GM21737 (cell line): ENCODE measurements at regions not wholly inside any gene's neighbourhood (a gene's known extent, or its start where the extent isn't known, plus 50 kb on each side); places are given as distances from the start of the nearest gene placed in this dataset.

Experiments used
- ATAC-seq: cut with Tn5 transposase; IDR thresholded peaks from one replicate; pipeline ENCODE4 v1.9.1; 2021; ENCODE audit warnings: mild to moderate bottlenecking, moderate library complexity; ENCODE audit not compliant: unreplicated experiment

DNA sequence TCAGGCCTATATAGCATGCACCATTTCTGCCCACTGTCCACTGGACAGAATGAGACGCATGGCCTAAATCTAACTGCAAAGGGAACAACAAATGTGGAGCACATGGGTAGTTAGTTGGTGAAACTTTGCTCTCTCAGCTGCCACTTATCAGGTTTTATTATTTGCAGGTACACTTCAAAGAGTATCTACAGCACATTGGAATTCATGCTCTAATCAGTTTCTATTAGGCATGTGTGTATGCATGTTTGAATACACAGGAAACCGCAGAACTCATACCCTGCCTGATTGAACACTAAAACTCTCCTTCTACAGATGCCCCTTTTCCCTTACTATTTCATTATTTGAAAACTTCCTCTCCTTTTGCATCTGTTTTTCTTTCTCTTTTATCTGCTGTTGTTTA is 97.4 kb upstream of the HSF2 start:
- ATAC-seq = no peak

DNA sequence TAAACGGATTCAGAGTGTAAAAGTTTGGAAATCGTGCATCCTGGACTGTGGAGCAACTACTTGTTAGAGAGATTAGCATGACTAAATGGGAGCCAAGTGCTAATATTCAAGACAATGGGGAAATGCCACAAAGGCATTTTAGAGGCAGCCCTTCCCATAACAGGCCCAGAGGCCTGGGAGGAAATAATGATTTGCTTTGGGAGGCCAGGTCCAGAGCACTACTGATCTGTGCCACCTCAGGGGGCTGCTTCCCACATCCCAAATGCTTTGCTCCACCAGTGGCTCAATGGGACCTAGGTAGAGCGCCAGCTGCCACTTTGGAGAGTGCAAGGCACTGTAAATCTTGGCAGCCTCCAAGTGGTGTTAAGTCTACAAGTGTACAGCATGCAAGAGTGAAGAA is 91.9 kb upstream of the HSF2 start:
- no peak for ATAC-seq

DNA sequence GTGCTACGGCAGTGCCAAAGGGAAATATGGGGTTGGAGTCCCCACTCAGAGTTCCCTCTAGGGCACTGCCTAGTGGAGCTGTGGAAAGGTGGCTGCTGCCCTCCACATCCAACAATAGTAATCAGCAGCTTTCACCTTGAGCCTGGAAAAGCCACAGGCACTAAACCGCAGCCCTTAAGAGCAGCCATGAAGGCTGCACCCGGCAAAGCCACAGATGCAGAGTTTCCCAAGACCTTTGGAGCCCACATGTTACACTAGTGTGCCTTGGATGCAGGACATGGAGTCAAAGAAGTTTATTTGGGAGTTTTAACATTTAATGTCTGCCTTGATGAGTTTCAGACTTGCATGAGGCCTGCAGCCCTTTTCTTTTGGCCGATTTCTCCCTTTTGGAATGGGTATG is 91.4 kb upstream of the HSF2 start:
- ATAC-seq = no peak

DNA sequence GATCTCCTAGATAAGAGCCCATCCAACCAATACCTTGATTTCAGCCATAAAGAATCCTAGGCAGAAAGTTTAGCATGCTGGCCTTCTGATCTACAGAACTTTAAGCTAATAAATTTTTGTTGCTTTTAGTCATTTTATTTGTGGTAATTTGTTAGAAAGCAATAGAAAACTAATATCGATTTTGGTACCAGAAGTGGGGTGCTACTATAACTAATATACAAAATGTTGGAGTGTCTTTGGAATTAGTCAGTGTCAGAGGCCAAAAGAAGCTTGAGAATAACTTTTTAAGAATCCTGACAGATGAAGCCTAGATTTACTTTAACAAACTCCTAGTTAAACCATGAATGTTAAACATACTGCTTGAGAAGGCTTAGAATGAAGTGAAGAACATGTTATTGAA is 83.6 kb upstream of the HSF2 start:
- ATAC-seq = no peak

DNA sequence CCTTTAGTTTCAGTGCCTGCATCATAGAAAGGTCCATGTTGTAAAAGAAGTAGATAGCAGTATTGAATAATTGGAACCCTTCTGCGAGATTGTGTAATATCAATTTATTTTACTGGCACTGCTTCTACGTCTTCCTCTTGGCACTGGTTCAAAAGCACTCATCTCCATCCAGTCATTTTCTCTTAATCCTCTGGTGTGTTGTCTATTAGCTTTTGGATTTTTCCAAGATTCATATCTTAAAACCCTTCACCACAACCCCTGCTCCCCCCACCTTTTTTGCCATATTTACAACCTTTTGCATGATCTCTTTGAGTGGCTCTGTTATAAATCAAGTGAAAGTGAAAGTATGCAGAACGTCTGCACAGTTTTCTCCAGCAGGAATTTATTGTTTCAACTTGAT is 76.6 kb upstream of the HSF2 start:
- ATAC-seq = no peak

DNA sequence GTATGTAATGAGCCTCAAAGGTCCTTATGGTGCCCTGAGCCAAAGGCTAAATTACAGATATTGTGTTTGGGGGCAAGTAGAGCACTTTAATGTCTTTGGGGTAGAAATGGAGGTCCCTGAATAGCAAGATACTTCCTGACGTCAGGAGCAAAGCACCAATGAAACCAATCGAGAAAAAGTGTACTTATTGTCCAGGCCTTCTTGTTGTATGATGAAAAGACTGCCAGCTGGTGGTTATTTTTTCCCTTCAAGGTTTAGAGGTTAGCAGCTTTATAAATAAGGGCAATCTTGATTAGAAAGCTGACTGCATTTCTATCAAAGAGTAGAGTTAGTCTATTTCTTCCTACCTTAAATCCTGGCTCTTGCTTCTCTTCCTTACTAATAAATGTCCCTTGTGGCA is 76.1 kb upstream of the HSF2 start:
- ATAC-seq = no peak

DNA sequence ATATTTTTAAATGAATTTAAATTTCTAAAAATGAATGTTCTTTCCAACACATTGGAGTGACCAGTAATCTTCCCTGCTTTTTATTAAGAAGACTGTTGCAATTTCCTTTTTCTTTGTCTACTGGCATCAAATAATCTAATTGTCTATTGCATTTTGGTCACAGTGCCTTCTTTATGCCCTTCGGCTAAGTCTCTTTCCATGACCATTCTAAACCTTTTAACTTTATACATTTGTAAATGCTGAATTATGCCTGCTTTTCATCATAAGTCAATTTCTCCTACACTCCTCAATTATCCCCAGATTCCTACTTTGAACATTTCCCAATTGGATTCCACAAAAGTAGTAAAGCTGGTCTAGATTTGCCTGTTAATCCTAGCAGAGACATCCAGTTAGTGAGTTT is 69.1 kb upstream of the HSF2 start:
- ATAC-seq = no peak

DNA sequence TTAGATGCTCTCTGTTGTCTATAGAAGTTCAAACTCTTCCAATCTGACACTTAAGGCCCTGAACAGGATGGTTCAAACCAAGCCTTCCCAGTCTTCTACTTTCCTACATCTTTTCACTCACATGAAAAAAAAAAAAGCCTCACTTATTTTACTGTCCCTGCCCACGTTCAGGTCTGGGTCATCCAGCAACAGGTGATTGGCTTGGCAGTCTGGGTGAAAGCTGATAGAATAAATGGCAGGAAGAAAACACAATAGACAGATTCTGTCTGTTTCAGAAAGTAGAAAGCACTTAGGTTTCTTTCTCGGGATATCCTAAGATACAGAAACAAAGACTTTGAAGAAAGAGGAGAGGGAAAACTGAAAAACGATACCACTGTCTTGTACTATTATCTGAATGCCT is 61.8 kb upstream of the HSF2 start:
- no peak for ATAC-seq

DNA sequence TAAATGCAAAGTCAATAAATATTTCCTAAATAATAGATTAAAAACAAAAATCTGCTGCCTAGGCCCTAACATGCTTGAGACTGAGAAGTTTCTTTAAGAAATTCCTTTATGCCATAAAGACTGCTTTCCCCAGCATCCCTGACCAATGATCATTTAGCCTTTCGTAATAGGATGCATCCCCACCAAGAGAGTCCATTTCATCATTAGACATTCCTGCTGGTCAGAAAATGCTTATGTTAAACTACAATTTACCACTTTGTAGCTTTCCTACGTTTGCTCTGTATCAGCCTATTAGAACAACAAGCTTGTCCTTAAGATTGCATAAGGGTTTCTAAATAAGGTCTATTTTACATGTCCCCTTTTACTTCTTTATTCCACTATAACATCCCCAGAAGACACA is 59.8 kb upstream of the HSF2 start:
- no peak for ATAC-seq

DNA sequence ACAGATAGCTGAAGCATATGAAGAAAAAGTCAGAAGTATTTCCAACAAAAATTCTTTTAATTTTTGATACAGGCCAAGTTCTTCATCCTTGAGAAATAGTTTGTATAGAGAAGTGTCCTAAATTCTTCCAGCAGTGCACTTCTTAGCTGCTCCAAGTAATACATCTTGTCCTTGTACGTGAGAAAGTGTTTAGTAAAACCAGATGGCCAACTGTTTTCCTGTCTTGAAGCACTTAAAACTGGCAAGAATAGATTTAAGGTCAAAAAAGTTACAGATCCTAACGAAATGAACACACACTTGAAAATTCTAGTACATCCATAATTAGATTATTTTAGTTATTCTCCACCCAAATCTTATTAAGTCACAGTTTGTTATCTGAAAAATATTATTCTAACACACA is 52.2 kb upstream of the HSF2 start:
- ATAC-seq = no peak

DNA sequence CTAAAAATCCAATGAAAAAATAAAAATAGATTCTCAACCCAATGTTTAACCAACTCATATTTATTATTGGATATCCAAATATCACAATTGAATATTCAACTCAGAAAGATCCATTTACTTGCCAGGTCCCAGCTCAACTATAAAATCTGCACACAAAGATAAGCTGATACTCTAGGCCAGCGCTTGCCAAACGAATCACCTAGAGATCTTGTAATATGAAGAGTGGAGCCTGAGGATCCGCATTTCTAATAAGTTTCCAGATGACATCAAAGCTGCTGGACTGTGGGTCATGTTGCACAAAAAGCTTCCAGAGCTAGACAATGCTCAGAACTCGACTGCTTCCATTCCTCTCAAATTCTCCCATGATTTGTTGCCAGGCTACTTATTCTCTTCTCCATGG is 51.7 kb upstream of the HSF2 start:
- ATAC-seq = no peak
